NCI-H2029 treated with DMSO at 0.1 percent for 48 hours (cell line): ENCODE measurements at regions not wholly inside any gene's neighbourhood (a gene's known extent, or its start where the extent isn't known, plus 50 kb on each side); places are given as distances from the start of the nearest gene placed in this dataset.
A peak's percentile ranks its signal among the peaks of the same experiment; 100 is the strongest.

Experiments used
- DNase-seq: peaks from one replicate; lab custom pipeline; 2025; lab: John Stamatoyannopoulos, UW

DNA sequence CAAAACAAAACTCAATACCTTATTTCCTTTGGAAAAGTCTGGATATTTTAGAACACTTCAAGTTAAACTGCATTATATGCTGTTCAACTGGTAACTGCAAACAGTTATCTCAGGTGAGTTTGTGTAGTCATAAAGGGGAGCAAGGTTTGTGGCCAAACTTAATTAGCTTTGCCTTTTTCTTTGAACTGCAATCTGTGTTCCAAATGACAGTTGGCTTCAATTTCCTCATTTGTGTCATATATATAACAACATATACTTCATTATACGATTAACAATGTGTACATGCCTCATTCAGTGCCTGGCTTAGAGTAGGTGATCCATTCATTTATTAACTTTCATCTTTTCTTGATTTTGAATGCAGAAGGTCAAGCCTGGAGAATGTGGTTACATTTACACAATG is 55.8 kb downstream of the KCNE4 start:
- no peak for DNase-seq

DNA sequence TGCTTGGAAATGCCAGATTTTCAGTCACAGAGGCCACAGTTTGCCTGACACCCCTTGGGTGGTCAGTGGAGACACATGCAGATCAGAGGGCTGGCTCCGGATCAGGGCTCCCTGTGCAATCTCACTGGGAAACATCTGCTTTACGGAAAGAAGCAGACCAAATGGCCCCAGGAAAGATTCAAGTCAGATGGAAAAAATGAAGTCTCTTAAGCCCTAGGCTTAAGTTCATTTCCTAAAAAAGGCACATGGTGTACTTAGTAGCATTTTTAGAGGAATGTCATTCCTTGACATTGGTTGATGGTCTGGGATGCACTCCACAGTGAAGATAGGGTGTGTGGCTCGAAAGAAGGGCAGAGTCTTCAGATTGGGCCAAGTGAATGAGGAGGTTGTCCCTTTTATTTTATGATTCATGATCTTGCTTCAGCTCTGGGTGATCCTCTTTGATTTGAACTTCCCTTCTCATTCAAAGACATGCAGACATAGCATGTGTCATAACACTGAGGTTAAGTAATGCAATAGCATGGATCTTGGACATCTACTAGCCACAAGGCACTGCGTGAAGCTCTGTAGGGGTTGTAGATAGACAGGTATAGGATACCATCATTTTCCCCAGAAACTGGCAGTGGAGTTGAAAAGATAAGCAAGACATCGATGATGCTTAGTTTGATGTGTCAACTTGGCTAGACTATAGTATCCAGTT is 56.5 kb downstream of the KCNE4 start:
- no peak for DNase-seq

DNA sequence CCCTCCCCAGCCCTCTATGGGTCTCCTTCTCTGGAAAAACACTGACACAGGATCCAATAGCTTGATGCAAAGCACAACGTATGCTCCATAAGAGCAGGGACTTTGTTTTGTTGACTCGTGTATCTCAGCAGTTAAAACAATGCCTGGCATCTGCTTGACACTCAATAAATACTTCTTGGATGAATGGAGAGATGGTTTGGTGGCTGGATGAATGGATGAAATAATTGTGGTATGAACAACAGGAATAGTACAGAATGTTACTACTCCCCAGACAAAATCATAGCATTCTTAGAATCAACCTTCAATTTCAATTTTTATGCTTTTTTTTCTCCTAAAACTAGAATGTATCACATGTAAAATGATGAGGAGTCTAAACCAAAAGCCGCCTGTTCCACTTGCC is 57.4 kb downstream of the KCNE4 start:
- no peak for DNase-seq

DNA sequence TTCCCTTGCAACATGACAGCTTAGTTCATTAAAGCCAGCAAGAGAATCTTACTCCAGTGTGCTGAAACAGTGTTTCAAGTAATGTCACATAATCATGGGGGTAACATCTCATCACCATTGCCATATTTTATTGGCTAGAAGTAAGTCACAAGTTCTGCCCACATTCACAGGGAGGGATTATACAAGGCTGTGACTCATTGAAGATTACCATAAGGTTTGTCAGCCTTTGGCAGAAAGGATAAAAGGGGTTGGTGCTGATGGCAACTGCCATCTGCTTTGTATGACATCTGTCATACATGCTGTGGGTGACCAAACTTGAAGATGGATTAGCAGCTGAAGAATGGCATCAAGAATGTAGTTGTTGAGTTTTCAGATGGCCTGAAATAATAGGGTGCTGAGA is 61.2 kb downstream of the KCNE4 start:
- no peak for DNase-seq

DNA sequence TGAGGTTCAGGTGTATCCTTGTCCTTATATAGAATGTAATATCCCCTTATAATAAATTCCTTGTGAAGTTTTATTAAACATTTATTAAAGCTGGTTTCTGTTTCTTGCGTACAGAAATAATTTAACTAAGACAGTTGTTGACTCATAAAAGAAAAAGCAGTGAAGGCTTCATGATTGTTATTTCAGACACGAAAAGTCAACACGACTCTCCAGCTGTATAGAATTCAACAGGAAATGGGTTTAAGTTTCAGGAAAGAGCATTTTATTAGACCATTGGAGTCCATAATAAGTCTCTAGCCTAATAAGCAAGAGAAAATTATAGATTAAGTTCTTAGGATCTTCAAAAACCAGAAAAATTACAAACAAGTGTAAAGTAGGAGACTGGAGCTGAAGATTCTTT is 62.2 kb downstream of the KCNE4 start:
- DNase-seq: no peak

DNA sequence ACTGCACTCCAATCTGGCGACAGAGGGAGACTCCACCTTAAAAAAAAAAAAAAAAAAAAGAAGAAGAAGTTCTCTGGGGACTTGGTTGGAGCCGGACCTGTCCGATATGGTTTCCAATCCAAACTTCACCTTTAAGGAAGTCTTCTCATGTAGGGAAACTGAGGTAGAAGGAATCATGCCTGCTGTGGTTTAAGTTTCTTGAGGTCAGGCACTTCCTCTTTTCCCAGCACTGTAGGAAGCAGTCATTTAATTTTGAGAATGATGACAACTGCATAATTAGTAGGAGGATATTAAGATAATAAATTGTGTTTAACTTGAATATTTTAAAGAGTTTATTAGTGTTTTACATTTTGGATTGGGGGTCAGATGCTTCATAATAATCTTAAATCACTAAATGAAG is 62.9 kb downstream of the KCNE4 start:
- DNase-seq: no peak

DNA sequence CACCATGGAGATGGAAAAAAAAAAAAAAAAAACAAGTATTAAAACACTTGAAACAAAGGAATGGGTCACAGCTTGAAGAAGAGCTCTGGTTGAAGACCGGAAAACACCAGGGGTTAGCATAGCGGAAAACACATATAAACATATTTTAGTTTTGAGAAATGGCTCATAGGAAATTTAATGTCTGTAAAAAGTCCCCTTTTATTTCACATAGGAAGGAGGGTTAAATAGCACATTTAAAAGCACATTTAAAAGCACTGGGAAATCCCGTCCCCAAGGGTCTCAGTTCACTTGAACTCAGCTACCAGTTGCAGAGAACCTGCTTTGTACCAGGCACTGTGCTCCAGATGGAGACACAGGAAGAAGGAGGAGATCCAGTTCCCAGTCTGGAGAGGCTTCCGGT is 65.5 kb downstream of the KCNE4 start:
- no peak for DNase-seq

DNA sequence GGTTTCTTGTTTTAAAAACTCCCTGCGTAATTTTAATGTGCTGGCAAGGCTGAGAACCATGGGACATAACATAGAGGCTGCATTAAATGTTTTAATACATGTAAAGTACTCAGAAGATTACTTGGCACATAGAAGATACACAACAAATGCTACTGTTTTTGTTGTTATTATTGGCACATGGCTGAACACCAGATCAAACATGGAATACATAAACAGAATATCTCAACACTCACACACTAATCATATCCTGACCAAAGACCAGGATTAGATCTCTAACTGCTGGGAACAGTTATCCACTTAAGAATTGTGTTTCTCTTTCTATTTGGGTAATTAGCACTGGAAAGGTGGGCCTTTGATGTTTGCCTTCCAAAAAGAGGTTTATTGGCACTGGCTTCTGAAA is 69.3 kb downstream of the KCNE4 start:
- peak; percentile 14 for DNase-seq

DNA sequence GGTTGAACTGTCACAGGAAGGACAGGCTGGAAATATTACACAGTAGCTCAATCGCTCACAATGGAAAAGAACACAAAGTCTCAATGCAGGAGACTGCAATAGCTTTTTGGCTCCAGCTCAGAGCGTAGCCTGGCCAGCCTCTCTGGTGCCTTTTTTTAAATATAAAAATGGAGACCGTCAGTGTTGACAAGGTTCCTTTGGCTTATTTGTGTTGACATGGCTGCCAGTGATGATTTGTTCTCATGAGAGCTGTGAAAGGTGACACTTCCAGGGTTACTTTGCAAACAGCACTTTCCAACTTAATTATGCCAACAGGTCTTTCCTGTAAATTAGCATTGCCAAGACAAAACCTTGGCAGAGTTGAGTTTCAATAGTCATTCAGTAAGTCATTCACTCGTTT is 70.8 kb downstream of the KCNE4 start:
- peak; percentile 87 for DNase-seq

DNA sequence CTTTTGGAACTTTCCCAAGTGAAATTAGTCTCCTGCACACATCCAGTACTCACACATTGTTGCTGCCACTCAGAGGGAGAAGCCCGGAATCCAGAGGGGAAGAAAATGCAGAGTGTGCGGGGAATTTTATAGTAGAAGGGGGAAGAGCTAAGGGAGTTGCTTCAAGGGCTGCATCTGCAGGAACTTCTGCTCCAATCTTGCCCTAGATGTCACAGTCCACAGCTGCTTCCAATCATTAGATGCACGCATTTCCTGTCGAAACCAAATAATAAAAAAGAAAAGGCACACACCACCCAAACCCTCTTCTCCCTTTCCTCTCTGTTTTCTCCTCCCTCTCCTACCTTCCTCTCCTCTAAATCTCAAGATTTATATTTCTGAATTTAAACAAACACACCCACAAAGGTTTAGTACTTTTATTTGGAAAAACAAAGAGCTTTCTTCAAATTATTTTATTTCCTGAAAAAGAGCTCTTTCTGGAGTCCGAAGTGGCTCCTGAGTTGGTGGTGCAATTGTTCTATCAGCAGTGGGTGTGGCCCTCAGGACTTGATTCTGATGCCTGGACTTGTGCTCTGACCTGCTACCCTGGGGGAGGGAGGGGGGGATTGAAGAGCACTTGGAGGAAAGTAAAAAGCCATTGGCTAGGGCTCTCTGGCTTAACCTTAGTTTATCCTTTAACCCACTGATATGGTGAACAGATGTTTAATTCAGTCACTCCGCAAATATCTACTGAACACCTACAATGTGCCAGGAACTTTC is 72.0 kb downstream of the KCNE4 start:
- no peak for DNase-seq

DNA sequence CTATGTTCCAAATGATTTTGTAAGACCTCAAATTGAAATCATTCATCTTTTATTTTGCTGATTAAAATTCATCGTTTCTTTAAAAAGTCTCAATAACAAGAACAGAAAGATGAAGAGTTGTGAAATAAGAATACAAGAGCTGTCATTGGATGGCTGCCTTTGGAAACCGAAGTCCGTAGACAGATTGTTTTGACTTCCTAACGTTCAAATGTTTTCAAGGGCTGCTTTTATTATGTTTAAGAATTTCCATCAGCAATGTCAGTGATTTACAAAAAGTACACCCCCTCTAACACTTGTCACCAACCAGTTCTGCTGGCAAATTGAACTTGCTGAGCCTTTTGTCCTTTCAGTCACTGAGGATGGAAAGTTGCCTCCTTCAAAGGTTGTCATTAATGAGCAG is 89.6 kb downstream of the KCNE4 start:
- DNase-seq: no peak

DNA sequence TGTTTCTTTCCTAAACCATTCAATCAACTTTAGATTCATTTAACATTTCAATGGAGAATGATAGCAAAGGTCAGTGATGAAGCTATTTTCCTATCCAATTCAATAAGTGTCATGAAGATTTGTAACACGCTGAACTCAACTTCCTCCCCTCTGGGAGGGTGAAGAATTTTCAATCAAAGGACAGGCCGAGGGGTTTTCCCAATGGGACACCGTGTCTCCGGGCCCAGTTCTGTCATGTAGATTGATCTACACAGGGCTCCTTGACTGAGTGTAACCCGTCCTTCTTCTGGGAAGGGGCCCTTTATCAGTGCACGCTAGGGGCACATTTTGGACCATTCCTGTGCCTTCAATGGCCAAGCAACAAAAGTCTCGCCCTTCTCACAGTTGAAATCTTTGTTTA is 90.1 kb downstream of the KCNE4 start:
- DNase-seq: no peak

DNA sequence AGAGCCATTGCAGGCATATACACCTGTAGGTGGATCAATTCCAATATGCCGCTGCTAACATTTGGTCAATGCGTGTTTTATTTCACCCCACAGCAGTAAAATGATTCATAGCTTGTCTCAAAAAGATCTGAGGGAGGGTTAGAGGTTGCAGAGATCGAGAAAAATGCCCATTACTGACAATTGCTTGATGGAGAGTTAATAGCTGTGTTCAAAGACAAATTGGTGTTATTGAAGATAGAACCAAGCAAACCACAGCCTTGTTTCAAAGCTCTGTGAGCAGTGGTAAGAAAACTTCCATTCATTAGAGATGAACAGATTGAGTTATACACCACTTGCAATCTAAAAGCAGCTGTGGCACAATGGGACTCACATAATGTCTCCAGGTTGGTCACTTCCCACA is 95.4 kb downstream of the KCNE4 start:
- DNase-seq: no peak

DNA sequence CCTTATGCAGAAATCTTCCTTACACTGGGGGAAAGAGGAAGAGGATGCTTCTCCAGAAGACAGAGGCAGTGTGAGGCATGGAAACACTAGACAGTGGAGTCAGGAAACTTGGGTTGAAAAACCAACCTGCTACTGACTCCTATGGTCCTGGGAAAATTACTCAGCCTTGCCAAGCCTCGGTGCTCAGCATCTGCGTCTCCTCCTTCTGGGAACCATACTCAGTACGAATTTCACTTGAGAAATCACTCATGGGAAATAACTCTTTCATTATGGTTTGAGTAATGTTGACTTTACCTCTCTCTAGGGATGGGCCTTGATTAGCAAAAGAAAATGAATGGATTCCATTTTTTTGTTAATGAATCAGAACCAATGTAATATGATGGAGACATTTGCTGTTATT is 96.5 kb downstream of the KCNE4 start:
- no peak for DNase-seq

DNA sequence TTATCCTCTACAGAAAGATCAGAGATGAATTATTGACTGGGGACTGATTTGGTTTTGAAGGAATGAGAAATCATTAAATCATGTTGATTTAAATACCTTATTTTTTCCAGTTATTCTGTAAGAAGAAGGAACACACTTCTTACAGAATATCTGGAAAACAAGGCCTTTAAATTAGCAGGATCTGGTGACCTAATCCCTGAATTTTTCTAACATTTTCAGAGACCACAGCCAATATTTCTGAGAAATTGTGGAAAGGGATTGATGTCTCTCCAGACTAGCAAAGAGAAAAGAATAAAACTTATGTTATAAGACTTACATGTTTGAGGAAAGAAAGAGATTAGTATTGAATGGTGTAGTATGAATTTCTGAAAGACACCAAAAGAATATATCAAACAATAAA is 104.0 kb downstream of the KCNE4 start:
- no peak for DNase-seq

DNA sequence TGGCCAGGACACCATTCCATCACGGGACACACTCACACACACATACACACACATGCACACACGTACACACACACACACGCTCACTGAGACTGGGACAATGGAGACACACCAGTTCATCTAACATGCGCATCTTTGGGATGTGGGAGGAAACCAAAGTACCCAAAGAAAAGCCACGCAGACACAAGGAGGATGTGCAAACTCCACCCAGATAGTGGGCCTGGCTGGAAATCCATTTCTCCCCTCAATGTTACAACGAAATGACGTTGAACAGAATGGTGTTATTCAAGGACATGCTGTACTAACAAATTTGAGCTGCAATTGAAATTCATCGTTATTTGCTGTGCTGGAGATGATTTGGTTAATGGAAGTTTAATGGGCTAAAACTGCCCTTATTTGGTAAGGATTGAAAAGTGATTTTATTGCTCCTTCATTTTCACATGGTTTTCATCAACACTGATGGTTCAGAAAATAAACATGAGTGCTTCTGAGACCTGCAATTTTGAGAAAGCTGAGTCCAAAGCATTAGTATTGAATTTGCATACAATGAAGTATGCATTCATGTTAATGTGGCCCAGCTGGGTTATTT is 110.0 kb downstream of the KCNE4 start:
- no peak for DNase-seq

DNA sequence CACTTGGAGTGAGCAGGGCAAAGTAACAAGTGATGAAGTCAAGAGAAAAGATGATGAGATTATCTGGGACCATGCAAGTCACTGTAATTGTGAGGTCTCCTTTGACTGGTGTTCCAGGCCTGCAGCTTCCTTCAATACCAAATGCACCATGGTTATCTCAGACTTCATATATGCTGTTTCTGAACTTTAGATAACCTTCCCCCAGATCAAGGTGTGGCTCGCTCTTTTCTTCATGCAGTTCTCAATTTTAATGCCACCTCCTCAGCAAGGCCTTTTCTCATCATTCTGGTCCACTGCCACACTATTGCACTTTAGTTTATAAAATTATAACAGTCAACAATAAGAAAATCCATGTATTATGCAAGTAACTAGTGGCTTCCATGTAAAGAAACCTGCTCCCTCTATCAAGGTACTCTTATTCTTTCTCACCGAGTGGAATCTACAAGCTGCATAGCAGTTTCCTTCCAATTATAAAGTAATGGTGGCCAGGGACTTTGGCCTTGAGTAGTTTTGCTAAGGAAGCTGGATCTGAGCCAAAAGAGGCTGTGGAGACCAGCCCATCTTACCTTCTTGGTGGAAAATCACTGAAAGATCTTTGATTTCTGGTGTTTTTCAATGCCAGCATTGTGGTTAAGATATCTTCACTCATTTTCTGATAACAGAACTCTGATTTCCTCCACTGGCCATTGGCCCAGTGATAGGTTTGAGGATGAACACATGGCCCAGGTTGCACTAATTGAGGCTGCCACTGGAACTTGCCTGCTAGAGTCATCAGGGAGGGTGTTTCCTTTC is 113.6 kb downstream of the KCNE4 start:
- no peak for DNase-seq

DNA sequence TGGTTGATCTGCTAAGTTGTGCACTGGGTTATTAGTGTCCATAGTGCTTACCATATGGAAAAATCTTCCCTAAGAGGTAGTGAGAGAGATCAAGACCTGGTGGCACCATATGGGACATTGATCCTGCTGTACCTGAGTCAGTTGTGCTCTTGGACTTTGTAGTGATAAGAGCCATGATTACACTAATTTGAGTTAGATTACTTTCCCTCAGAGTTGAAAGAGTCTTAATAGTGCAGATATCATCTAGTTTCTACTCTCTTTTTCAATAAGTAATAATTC is 114.2 kb downstream of the KCNE4 start:
- DNase-seq: no peak

DNA sequence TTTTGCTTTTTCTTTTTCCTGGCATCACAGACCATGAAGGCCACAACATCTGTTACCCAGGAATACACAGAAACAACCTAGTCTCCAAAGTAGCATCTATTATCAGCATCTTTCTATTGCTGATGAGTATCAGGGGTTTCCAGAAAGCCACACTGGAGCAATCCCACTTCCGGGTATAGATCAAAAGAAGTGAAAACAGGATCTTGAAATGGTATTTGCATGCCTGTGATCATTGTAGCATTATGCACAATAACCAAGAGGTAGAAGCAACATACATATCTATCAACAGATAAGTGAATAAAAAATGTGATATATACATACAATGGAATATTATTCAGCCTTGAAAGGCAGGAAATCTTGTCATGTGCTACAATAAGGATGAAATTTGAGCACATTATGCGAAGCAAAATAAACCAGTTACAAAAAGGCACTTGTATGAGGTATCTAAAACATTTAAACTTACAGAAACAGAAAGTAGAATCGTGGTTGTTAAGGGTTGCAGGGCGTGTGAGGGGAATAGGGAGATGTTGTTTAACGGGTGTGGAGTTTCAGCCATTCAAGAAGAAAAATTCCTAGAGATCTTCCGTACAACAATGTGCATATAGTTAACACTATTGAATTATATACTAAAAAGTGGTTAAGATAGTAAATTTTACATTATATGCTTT is 115.1 kb downstream of the KCNE4 start:
- no peak for DNase-seq

DNA sequence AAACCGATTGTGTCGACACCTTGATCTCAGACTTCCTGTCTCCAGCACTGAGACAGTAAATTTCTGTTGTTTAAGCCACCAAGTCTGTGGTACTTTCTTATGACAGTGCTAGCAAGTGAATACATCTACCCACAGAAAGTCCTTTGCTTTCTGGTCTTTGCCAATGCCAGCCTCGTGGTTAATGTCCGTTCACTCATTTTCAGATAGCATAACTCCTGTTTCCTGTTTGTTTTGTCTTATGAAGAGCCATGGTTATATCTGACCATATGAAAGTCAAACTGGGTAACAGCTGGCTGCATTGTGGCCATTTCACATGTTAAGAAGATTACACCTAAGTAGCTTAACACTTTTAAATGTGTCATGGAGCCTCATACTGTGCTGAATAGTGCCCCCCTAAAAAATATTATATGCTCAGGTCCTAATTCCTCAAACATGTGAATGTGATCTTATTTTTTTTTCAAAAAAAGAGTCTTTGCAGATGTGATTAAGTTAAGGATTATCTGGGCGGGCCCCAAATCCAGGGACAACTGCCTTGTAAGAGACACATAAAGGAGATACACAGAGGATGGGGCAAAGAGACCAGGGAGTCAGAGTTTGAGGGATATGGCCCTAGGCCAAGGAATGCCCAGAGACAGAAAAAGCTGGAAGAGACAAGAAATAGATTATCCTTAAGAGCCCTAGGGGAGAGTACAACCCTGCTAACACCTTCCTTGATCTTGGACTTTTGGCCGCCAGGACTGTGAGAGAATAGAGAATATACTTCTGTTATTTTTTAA is 118.0 kb downstream of the KCNE4 start:
- DNase-seq: no peak

DNA sequence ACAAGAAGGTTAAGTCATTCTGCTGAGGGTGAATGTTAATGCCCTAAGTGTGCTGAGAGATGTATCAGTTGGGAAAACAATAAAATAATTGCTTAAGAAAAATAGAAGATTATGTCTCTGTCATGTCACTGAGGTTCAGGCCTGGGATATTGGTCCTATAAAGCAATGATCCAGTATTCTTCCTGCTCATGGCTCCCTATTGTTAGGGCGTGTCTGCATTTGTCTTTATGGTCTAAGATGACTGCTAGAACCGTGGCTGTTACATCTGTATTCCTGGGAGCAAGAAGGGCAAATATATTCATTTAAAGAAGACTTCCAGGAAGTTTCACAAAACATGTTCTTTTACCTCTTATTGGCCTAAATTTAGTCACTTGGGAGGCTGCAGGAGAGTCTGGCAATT is 125.0 kb downstream of the KCNE4 start:
- no peak for DNase-seq

DNA sequence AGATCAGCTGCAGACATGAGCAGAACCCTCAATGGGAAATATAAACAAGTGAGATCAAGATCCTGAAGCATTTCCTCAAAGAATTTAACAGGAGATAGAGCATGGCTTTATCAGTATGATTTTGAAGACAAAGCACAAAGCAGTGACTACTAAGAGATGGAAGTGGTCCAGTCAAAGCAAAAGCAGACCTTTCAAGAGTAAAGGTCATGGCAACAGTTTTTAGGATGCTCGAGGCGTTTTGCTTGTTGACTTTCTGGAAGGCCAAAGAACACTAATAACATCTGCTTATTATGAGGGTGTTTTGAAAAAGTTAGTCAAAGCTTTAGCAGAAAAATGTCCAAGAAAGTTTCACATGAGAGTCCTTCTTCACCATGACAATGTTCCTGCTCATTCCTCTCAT is 128.5 kb downstream of the KCNE4 start:
- no peak for DNase-seq
